NCI-H2107 treated with DMSO at 0.1 percent for 48 hours (cell line): ENCODE measurements at regions not wholly inside any gene's neighbourhood (a gene's known extent, or its start where the extent isn't known, plus 50 kb on each side); places are given as distances from the start of the nearest gene placed in this dataset.

ENCODE experiments used
- DNase-seq: peaks from one replicate; lab custom pipeline; 2025; ENCODE audit not compliant: unreplicated experiment; lab: John Stamatoyannopoulos, UW

GRCh38 chr17:12287953-12288352 lies 267.3 kb downstream of the MAP2K4 start:
- DNase-seq = no peak

- DNase-seq = no peak
Measured at GRCh38 chr17:12290207-12290606, 269.5 kb downstream of the MAP2K4 start.

GRCh38 chr17:12296209-12296625 lies 275.5 kb downstream of the MAP2K4 start:
- DNase-seq = no peak

- no peak for DNase-seq
Measured at GRCh38 chr17:12301551-12301950, 280.9 kb downstream of the MAP2K4 start.

- DNase-seq = no peak
Measured at GRCh38 chr17:12302711-12303110, 282.0 kb downstream of the MAP2K4 start.

DNA sequence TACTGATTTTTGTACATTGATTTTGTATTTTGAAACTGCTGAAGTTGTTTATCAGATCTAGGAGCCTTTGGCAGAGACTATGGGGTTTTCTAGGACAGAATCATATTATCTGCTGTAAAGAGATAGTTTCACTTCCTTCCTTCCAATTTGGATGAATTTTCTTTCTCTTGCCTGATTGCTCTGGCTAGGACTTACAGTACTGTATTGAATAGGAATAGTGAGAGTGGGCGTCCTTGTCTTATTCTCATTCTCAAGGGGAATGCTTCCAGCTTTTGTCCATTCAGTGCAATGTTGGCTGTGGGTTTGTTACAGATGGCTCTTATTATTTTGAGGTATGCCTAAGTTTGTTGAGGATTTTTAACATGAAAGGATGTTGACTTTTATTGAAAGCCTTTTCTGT lies 290.1 kb downstream of the MAP2K4 start:
- no peak for DNase-seq

GRCh38 chr17:12312692-12313091 lies 292.0 kb downstream of the MAP2K4 start:
- DNase-seq = no peak

DNA sequence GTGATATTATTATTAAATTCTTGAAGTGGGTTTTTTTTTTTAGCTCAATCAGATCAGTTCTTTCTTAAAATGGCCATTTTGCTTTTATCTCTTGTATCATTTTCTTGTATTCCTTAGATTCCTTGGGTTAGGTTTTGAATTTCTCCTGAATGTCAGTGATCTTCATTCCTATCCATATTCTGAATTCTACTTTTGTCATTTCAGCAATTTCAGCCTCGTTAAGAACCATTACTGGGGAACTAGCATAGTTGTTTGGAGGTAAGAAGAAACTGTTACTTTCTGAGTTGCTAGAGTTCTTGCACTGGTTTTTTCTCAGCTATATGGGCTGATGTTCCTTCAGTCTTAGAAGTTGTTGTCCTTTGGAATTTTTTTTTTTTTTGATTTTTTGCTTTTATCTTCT lies 293.1 kb downstream of the MAP2K4 start:
- DNase-seq = no peak

DNA sequence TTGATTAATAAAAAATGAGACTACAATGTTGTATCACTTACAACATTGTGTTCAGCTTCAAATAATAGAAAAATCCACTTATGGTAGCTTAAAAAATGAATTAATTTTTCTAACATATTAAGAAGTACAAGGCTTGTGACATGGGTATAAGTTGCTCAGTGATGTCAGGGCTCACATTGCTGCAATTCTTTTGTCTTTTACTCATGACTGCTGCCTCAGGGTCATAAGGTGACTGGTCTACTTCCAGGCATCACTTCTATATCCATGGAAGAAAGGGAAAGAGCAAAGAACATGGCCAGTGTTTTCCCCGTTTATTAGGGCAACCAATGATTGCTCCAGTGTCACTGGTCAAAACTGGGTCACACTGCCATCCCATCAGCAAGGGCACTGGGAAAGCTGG lies 295.3 kb downstream of the MAP2K4 start:
- DNase-seq = no peak

- no peak for DNase-seq
Measured at GRCh38 chr17:12318571-12319266, 298.0 kb downstream of the MAP2K4 start.

GRCh38 chr17:12320286-12320685 lies 299.6 kb downstream of the MAP2K4 start:
- DNase-seq = no peak

DNA sequence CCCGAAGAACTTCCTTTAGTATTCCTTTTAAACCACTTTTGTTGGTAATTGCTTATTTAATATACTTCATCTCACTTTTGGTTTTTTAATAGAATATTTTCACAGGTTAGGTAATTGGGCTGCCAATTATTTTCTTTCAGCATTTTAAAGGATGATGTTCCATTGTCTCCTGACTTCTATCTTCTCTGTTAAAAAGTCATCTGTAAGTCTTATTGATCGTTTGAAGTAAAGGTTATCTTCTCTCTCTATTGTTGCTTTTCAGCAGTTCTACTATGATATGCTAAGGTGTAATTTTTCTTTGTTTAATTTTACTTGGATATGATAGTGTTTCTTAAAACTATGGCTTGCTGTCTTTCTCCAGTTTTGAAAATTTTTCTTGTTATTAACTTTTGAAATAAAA lies 307.5 kb downstream of the MAP2K4 start:
- no peak for DNase-seq

GRCh38 chr17:12330456-12330855 lies 309.8 kb downstream of the MAP2K4 start:
- no peak for DNase-seq

- DNase-seq = no peak
Measured at GRCh38 chr17:12341328-12341727, 320.7 kb downstream of the MAP2K4 start.

- DNase-seq = no peak
Measured at GRCh38 chr17:12342161-12342560, 321.5 kb downstream of the MAP2K4 start.

DNA sequence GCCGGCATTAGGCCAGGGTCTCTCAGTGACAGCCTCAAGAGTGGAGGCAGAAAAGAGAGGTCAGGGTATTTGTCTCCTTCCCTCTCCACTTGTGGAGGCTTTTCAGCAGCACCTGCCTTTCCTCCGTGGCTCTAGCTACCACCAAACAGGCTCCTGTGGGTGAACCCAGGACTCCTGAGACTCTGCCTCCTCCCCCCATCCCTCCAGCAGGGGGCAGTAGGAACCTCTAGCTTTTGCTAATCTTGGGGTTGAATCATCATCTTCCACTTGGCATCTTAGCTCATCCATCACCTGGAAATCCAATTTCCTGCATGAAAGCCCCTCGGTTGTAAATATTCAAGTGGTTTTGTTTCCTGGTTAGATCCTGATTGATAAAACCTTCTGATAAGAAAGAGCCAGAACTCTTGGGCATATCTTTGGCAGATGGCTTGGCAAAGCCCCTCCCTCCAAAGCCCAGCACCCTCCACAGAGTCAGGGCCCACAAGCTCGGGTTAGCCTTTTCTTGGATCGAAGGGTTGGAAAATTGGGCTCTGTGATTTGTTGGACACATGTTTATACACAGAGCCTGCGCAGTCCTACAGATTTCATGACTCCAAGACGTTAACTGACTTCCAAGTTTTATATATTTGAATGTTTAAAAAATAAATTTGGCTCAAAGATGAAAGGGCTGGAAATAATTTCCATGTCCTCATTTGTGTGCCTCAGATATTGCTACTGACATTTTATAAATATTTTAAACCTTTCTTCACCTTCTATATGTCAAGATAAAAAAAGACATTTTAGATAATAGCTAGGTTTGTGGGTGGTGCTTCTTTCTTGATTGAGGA lies 322.1 kb downstream of the MAP2K4 start:
- no peak for DNase-seq

DNA sequence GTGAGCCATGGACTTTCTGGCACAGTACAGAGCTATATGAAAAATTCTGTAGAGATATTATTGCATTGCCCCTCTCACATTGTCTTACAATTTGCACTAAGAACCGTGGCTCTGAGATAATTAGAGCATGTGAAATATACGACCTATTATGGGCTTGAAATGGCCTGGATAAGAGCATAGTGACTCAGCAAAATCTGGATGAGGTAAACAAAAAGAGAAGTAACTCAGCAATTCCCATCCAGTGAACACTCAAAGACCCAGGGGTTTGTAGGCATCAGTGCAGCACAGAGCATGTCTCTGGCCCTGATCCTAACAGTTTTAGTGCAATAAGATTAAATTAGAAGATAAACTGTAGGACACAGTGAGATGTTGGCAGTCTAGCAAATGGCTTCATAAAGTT lies 317.2 kb upstream of the MYOCD start:
- no peak for DNase-seq

DNA sequence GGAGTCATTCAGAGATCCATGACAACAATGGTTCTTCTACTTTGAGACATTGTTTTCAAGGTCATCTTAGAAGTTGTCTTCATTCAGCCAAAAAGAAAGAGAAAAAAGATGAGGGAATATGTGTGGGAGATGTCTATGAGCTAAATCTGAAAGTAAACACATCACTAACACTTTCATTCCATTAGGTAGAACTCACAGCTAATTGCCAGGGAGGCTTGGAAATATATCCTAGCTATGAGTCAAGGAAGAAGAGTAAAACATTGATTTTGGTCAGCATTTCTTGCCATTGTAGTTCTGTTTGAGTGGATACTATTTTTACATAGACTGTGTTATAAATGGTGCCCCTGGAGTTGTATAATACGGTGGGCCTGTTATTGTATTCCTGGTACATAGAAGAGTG lies 316.4 kb upstream of the MYOCD start:
- DNase-seq = no peak

DNA sequence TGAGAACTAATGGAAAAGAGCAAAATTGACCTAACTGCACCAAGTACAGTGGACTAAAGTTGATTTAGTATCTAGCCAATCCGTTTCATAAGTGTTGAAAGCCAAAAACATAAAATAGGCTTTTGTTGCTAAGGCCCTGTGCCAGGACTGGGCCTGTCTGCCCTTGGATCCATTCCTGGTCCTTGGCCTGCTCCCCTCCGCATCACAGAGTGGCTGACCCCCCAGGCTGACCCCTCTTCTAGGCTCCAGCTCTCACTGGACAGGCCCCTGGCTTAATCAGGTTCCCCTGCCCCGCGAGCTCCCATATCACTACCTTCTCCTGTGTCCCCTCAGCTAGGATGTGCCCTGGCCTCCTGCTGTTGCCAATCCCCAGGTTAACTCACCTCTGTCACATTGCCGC lies 313.6 kb upstream of the MYOCD start:
- DNase-seq = no peak

DNA sequence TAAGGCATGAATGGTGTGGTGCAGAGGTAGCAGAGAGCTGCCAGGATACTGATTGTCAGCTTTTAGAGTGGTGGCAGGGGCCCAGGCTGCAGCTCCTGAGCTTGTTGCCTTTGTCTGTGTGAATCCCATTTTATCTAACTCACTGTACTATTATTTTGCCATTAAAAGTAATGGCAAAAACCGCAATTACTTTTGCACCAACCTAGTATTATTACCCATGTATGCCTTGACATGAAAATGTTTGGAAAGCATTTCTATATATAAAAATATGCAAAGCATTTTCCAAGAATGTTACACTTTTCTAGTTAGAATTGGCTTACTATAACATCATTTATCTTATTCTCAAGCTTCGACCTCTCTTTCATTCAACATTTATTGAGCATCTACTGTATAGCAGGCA lies 308.1 kb upstream of the MYOCD start:
- DNase-seq = no peak

DNA sequence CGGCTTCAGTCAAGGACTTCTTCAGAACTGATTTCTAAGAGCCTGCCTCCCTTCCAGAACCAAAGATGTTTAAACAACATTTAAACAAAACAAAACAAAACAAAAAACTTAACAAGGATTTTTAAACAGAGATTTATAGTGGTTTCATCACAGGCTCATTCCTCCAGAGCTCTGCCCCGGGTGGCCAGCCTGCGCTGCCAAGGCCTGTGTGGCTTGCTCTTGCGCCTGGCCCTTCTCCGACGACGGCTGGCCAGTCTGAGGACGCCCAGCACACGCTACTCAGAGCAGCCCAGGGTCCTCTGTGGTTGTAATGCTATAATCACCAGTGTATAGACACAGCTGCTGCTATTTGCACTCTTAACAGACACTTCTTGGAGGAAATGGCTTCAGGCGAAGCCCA lies 307.2 kb upstream of the MYOCD start:
- no peak for DNase-seq

GRCh38 chr17:12362853-12363455 lies 302.7 kb upstream of the MYOCD start:
- DNase-seq = no peak
